ENCODE measurements at regions not wholly inside any gene's neighbourhood (a gene's known extent, or its start where the extent isn't known, plus 50 kb on each side); places are given as distances from the start of the nearest gene placed in this dataset.
"Not testable (repeated sequence)": the region's sequence is repeated elsewhere in the genome, so short reads cannot be mapped to it uniquely, and the experiment has no call there.

DNA sequence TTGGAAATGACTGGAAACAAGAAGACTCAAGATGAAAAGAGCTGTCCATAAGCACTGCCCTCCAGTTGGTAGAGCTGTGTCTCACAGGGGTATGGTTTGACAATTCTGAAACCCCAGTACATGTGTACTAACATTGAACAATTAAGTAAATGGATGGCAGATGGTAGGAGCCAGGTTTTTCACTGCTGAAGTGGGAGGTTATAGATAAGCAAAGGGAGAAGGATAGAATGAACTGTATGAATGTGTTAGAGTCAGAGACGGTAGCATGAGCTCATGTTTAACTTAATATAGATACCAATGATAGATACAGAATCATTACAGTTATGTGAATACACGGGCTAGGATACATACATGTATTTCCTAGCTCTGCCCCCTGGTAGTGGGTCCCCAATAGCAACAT is 95.0 kb upstream of the SIRPA start:
- peaks cover 18% of the 10 kb centered on the region for H3K4me1 ChIP-seq (ENCODE audit: control insufficient read depth, insufficient read depth, low read length)
- H3K9me3 ChIP-seq (ENCODE audit: control insufficient read depth, low read length): no peaks in the 10 kb centered on the region
- H3K9ac ChIP-seq (ENCODE audit: low read length): no peak overlapping the region
- H3K27me3 ChIP-seq (replicated peaks; ENCODE audit: control insufficient read depth, insufficient read depth, low read length): no peaks in the 10 kb centered on the region
- DNase-seq (ENCODE audit: low read depth): no peak
- no peak overlapping the region for H3K4me3 ChIP-seq (ENCODE audit: low read length)
- no peaks in the 10 kb centered on the region for H3K36me3 ChIP-seq (ENCODE audit: control insufficient read depth, insufficient read depth, low read length, severe bottlenecking)

DNA sequence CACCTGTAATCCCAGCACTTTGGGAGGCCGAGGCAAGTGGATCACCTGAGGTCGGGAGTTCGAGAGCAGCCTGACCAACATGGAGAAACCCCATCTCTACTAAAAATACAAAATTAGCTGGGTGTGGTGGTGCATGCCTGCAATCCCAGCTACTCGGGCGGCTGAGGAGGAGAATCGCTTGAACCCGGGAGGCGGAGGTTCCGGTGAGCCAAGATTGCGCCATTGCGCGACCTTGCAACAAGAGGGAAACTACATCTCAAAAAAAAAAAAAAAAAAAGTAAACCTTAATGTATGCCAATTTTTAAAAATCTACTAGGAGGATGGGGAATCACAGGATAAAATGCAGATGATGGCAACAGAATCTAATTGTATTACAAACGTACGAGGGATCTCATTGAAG is 95.5 kb upstream of the SIRPA start:
- not testable (repeated sequence) for H3K9ac ChIP-seq (ENCODE audit: low read length); DNase-seq (ENCODE audit: low read depth); H3K27me3 ChIP-seq (replicated peaks; ENCODE audit: control insufficient read depth, insufficient read depth, low read length); H3K36me3 ChIP-seq (ENCODE audit: control insufficient read depth, insufficient read depth, low read length, severe bottlenecking); H3K4me3 ChIP-seq (ENCODE audit: low read length); H3K9me3 ChIP-seq (ENCODE audit: control insufficient read depth, low read length)
- peaks cover 18% of the 10 kb centered on the region for H3K4me1 ChIP-seq (ENCODE audit: control insufficient read depth, insufficient read depth, low read length)

GRCh38 chr20:1798982-1799381 is 96.2 kb upstream of the SIRPA start:
- H3K27me3 ChIP-seq (replicated peaks; ENCODE audit: control insufficient read depth, insufficient read depth, low read length): no peaks in the 10 kb centered on the region
- H3K4me1 ChIP-seq (ENCODE audit: control insufficient read depth, insufficient read depth, low read length): peaks cover 18% of the 10 kb centered on the region
- DNase-seq (ENCODE audit: low read depth): no peak
- no peak overlapping the region for H3K9ac ChIP-seq (ENCODE audit: low read length)
- H3K9me3 ChIP-seq (ENCODE audit: control insufficient read depth, low read length): no peaks in the 10 kb centered on the region
- H3K4me3 ChIP-seq (ENCODE audit: low read length): no peak overlapping the region
- no peaks in the 10 kb centered on the region for H3K36me3 ChIP-seq (ENCODE audit: control insufficient read depth, insufficient read depth, low read length, severe bottlenecking)

- no peak overlapping the region for H3K4me3 ChIP-seq (ENCODE audit: low read length)
- H3K27me3 ChIP-seq (replicated peaks; ENCODE audit: control insufficient read depth, insufficient read depth, low read length): peaks cover under 1% of the 10 kb centered on the region
- no peaks in the 10 kb centered on the region for H3K36me3 ChIP-seq (ENCODE audit: control insufficient read depth, insufficient read depth, low read length, severe bottlenecking)
- H3K9me3 ChIP-seq (ENCODE audit: control insufficient read depth, low read length): no peaks in the 10 kb centered on the region
- no peaks in the 10 kb centered on the region for H3K4me1 ChIP-seq (ENCODE audit: control insufficient read depth, insufficient read depth, low read length)
- no peak for DNase-seq (ENCODE audit: low read depth)
- H3K9ac ChIP-seq (ENCODE audit: low read length): no peak overlapping the region
Observed at GRCh38 chr20:1793821-1794220, 101.4 kb upstream of the SIRPA start.

GRCh38 chr20:1792274-1792673 is 102.9 kb upstream of the SIRPA start:
- Histone ChIP-seq H3K27me3 (replicated peaks; ENCODE audit: control insufficient read depth, insufficient read depth, low read length) (peaks cover 16% of the 10 kb centered on the region), H3K4me1 (ENCODE audit: control insufficient read depth, insufficient read depth, low read length) (no peaks in the 10 kb centered on the region), H3K9ac (ENCODE audit: low read length) (no peak overlapping the region), H3K36me3 (ENCODE audit: control insufficient read depth, insufficient read depth, low read length, severe bottlenecking) (no peaks in the 10 kb centered on the region), H3K4me3 (ENCODE audit: low read length) (no peak overlapping the region), H3K9me3 (ENCODE audit: control insufficient read depth, low read length) (no peaks in the 10 kb centered on the region)
- no peak for DNase-seq (ENCODE audit: low read depth)

DNA sequence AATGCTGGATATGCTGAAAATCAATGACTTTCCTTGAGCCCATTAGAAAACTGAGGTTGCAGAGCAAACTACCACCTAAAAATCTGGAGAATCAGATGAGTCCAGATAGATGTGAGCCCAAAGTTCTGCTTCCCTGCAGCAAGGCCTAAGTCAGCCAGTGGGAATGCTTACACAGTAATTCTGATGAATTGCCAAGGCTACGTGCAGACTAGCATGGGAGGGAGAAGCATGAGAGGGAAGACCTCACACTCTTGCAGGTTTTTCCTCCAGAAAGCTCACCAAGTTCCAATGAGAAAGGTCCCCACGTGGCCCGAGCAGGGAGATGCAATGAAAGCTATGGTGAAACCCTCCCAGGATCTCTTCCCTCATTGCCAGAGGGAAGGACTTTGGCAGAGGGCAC is 104.8 kb upstream of the SIRPA start:
- H3K36me3 ChIP-seq (ENCODE audit: control insufficient read depth, insufficient read depth, low read length, severe bottlenecking): no peaks in the 10 kb centered on the region
- no peak for DNase-seq (ENCODE audit: low read depth)
- H3K27me3 ChIP-seq (replicated peaks; ENCODE audit: control insufficient read depth, insufficient read depth, low read length): peaks cover 35% of the 10 kb centered on the region
- H3K9me3 ChIP-seq (ENCODE audit: control insufficient read depth, low read length): no peaks in the 10 kb centered on the region
- H3K9ac ChIP-seq (ENCODE audit: low read length): no peak overlapping the region
- H3K4me3 ChIP-seq (ENCODE audit: low read length): no peak overlapping the region
- no peaks in the 10 kb centered on the region for H3K4me1 ChIP-seq (ENCODE audit: control insufficient read depth, insufficient read depth, low read length)

- Histone ChIP-seq H3K9ac (ENCODE audit: low read length) (no peak overlapping the region), H3K4me1 (ENCODE audit: control insufficient read depth, insufficient read depth, low read length) (no peaks in the 10 kb centered on the region), H3K4me3 (ENCODE audit: low read length) (no peak overlapping the region), H3K27me3 (replicated peaks; ENCODE audit: control insufficient read depth, insufficient read depth, low read length) (peaks cover 55% of the 10 kb centered on the region), H3K36me3 (ENCODE audit: control insufficient read depth, insufficient read depth, low read length, severe bottlenecking) (no peaks in the 10 kb centered on the region), H3K9me3 (ENCODE audit: control insufficient read depth, low read length) (no peaks in the 10 kb centered on the region)
- DNase-seq (ENCODE audit: low read depth): no peak
Observed at GRCh38 chr20:1788044-1788443, 107.2 kb upstream of the SIRPA start.

DNA sequence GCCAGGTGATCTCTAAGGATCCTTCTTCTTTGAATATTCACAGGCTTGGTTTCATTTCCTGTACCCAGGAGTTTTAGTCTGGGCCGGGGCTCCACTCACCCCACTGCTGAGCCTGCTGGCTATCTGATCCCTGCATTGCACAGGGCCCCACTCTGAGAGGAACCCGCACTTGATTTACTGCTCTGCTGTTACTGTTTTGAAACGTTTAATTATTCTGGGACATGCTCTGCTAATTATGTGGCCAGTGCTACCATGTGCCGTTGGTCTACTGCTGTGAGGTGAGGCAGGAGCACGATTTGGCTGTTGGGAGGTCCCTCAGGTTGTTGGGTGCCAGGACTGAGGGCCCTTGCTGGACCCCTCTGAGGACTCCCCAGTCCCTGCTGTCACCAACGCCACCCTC is 108.7 kb upstream of the SIRPA start:
- no peak overlapping the region for H3K9ac ChIP-seq (ENCODE audit: low read length)
- H3K4me3 ChIP-seq (ENCODE audit: low read length): no peak overlapping the region
- H3K4me1 ChIP-seq (ENCODE audit: control insufficient read depth, insufficient read depth, low read length): no peaks in the 10 kb centered on the region
- H3K27me3 ChIP-seq (replicated peaks; ENCODE audit: control insufficient read depth, insufficient read depth, low read length): peaks cover 66% of the 10 kb centered on the region
- DNase-seq (ENCODE audit: low read depth): no peak
- no peaks in the 10 kb centered on the region for H3K36me3 ChIP-seq (ENCODE audit: control insufficient read depth, insufficient read depth, low read length, severe bottlenecking)
- H3K9me3 ChIP-seq (ENCODE audit: control insufficient read depth, low read length): no peaks in the 10 kb centered on the region

- Histone ChIP-seq H3K9me3 (ENCODE audit: control insufficient read depth, low read length) (no peaks in the 10 kb centered on the region), H3K4me3 (ENCODE audit: low read length) (no peak overlapping the region), H3K9ac (ENCODE audit: low read length) (no peak overlapping the region), H3K4me1 (ENCODE audit: control insufficient read depth, insufficient read depth, low read length) (no peaks in the 10 kb centered on the region), H3K36me3 (ENCODE audit: control insufficient read depth, insufficient read depth, low read length, severe bottlenecking) (no peaks in the 10 kb centered on the region), H3K27me3 (replicated peaks; ENCODE audit: control insufficient read depth, insufficient read depth, low read length) (peaks cover 66% of the 10 kb centered on the region)
- DNase-seq (ENCODE audit: low read depth): no peak
Observed at GRCh38 chr20:1784586-1784985, 110.6 kb upstream of the SIRPA start.

DNA sequence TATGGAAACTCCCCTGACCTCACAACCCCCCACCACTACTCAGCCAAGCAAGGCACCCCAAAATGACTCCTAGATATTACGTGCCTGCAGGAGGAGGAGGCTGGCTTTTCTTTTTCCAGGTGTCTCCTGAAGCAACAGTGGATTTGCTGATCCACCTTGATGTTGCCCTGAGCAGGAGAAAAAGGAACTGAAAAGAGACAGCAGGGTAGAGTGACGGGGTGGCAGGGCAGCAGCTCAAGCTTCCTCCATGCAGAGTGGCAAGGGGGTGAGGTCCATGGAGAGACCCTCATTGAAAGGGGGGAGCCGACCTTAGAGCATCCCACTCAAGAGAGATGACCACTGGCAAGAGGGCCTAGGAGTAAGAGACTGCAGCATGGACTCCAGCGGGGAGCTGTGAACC is 112.0 kb upstream of the SIRPA start:
- no peak for DNase-seq (ENCODE audit: low read depth)
- Histone ChIP-seq H3K4me3 (ENCODE audit: low read length) (no peak overlapping the region), H3K9ac (ENCODE audit: low read length) (no peak overlapping the region), H3K27me3 (replicated peaks; ENCODE audit: control insufficient read depth, insufficient read depth, low read length) (peaks cover 60% of the 10 kb centered on the region), H3K9me3 (ENCODE audit: control insufficient read depth, low read length) (no peaks in the 10 kb centered on the region), H3K4me1 (ENCODE audit: control insufficient read depth, insufficient read depth, low read length) (no peaks in the 10 kb centered on the region), H3K36me3 (ENCODE audit: control insufficient read depth, insufficient read depth, low read length, severe bottlenecking) (no peaks in the 10 kb centered on the region)

DNA sequence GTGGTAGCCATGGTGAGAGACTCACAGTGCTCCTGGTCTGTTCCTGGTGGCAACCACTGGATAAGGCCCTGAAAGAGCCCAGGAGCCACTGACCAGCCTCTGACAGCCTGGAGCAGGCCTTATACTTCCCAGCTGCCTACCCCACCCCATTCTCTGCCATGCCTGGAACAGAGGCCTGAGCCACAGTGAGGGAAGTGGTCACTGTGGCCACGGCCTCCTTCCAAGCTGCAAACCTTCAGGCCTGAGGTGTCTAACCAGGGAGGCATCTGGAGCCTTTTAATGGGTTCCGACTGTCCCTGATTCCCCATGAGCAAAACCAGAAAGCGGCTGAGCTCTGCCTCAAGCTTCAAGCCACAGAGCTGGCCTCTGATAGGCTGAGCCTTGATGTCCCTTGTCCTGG is 113.0 kb upstream of the SIRPA start:
- Histone ChIP-seq H3K9ac (ENCODE audit: low read length) (no peak overlapping the region), H3K4me3 (ENCODE audit: low read length) (no peak overlapping the region), H3K9me3 (ENCODE audit: control insufficient read depth, low read length) (no peaks in the 10 kb centered on the region), H3K36me3 (ENCODE audit: control insufficient read depth, insufficient read depth, low read length, severe bottlenecking) (no peaks in the 10 kb centered on the region), H3K27me3 (replicated peaks; ENCODE audit: control insufficient read depth, insufficient read depth, low read length) (peaks cover 49% of the 10 kb centered on the region), H3K4me1 (ENCODE audit: control insufficient read depth, insufficient read depth, low read length) (no peaks in the 10 kb centered on the region)
- DNase-seq (ENCODE audit: low read depth): no peak

DNA sequence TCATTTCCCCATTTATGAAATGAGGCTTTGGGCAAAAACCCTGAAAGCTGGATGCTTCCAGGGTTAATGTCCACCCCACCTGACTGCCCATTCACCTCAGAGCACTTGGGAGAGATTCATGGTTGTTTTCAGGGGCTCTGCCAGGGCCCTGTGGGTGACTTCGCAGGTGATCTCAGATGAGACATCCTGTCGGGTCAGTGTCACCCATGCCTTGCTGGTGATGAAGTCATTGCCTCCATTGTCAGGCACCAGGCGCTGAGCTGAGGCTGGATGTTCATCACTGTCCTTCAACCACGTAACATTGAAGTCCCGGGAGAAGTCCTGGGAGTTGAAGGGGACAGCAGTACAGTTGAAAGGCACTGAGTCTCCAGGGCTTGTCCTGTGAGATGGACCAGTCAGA is 115.6 kb upstream of the SIRPA start:
- no peak for DNase-seq (ENCODE audit: low read depth)
- peaks cover 22% of the 10 kb centered on the region for H3K4me1 ChIP-seq (ENCODE audit: control insufficient read depth, insufficient read depth, low read length)

More for the DNA sequence above, 115.6 kb upstream of the SIRPA start:
- Histone ChIP-seq H3K27me3 (replicated peaks; ENCODE audit: control insufficient read depth, insufficient read depth, low read length) (peaks cover 25% of the 10 kb centered on the region), H3K9me3 (ENCODE audit: control insufficient read depth, low read length) (no peaks in the 10 kb centered on the region), H3K4me3 (ENCODE audit: low read length) (no peak overlapping the region), H3K9ac (ENCODE audit: low read length) (no peak overlapping the region), H3K36me3 (ENCODE audit: control insufficient read depth, insufficient read depth, low read length, severe bottlenecking) (no peaks in the 10 kb centered on the region)

Data from adipocyte (in vitro differentiated cells).